GM19324 (cell line): ENCODE measurements at regions not wholly inside any gene's neighbourhood (a gene's known extent, or its start where the extent isn't known, plus 50 kb on each side); places are given as distances from the start of the nearest gene placed in this dataset.
"Not testable (repeated sequence)": the region's sequence is repeated elsewhere in the genome, so short reads cannot be mapped to it uniquely, and the experiment has no call there.

ENCODE experiments used
- ATAC-seq: cut with Tn5 transposase; IDR thresholded peaks from one replicate; pipeline ENCODE4 v1.9.1; 2021; ENCODE audit warnings: mild to moderate bottlenecking, moderate library complexity; ENCODE audit not compliant: unreplicated experiment, low FRiP score

GRCh38 chr14:86961106-86961716 lies 1031.8 kb downstream of the GALC start:
- no peak for ATAC-seq

DNA sequence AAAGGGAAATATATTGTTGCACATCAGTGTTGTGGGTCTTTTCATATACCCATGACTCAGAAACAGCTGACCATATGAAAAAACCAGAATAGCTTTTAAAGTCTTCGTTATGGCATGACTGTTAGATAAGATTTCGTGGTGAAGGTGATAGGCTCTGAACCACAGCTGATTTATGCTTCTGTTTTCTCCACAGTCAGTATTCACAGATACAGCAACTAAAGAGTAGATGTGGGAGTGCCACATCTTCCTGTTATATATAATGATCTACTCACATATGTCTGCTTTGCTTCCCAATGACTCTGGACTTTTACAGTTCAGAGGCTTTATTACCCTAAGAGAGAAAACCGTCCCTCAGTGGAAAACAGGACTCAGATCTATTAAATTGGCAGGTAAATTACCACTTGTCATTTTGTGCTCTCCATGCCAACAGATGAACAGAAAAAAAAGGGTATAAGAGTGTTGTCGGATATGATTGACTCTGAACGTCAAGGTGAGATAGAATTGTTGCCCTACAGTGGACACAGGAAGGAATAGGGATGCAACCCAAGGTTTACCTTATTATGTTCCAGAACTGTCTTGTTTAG lies 1037.1 kb downstream of the GALC start:
- ATAC-seq = no peak

DNA sequence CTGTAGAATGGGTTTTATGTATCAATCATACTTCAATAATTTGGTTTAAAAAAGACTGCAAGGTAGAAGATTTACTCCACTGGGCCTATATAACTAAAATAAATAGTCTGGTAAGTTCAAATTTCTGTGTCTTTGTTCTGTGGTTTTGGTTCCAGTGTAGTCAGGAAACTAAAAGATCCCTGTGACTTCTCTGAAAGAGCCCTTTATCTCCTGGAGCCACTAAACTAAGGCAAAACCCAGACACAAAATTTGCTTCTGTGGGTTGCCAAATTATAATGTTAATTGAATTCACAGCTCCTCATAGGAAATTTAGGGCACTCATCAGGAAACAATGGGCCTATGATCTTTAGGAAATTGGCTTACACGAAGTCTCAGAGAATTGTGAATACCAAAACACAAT lies 1038.4 kb downstream of the GALC start:
- ATAC-seq = no peak

DNA sequence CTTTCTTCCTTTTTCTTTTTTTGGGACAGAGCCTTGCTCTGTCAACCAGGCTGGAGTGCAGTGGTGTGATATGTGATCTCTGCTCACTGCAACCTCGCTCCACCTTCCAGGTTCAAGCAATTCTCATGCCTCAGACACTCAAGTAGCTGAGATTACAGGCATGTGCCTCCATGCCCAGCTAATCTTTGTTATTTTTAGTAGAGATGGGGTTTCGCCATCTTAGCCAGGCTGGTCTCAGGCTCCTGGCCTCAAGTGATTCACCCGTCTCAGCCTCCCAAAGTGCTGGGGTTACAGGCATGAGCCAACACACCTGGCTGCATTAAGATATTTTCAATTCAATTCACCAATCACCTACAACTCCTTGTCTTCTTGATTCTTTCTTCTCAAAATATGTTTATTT lies 1046.5 kb downstream of the GALC start:
- no peak for ATAC-seq

DNA sequence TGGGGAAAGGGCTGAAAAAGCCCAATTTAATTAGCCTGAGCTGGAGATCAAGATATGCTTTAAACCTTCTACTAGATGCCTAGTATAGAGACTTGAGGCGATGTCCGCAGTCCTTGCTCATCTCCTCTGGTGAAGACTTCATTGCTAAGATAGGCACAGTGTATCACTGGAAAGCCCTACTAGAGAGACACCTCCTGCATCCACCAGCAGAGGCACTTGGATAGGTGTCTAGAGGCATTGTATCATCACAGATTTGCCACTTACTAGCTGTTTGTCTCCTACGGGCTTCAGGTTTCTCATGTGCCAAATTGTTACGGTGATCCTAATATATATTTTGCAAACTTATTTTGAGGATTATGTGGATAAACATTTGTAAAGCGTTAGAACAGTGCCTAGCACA lies 1048.5 kb downstream of the GALC start:
- ATAC-seq = no peak

GRCh38 chr14:86943391-86944365 lies 1049.3 kb downstream of the GALC start:
- no peak for ATAC-seq

DNA sequence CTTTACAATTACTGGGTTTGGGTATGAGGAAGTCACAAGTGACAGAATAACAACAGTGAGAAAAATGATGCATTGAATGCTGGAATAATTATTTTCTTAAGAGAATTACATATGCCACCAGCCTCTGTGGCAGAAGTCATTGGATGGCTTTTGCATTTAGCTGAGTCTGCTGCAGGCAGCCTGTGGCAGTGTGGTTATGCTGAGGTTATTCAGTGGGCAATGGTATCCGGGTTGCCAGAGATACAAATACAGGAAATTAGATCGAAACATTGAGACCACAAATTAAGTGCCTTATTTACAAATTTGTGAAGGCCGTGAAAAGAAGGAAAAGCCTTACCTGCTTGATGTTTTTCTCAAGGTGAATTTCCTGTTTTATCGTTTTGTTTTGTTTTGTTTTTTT lies 1050.0 kb downstream of the GALC start:
- no peak for ATAC-seq

DNA sequence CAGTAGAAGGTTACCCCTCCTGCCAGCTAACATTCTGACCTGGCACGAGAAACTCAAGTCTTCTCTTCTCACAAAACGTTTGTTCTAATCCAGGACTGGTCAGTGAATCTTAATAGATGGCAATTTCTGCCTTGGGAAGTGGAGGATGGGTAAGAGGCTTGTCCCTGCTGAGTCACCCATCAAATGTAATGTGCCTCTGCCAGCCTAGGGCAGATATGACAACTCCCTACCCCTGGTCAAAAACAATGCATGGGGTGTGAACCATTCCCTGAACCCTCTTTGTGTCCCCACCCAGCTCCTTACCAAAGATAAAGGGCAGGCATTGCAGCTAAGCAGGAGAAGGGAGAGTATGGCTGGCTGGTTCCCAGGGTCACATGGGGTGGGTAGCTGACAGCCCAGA lies 1052.9 kb downstream of the GALC start:
- no peak for ATAC-seq

GRCh38 chr14:86938320-86938719 lies 1054.7 kb downstream of the GALC start:
- ATAC-seq = no peak

DNA sequence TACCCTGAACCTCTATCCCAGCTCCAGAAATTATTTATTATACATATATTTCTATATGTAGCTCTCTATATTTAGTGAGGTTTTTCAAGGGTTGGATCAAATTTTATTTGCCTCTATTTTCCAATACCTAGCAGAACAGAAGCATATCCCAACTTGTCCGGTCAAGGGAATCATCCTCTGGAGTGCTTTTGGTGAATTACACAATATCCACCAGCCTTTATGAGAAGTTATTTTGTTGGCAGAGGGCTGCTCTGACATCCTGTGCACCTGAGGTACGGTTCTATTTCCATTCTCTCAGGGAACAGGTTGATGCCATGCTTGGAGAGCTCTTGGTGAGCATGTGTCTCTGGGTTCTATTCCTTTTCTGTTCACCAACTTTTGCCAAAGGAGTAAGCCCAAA lies 1056.4 kb downstream of the GALC start:
- ATAC-seq = no peak

- no peak for ATAC-seq
These were observed 1057.6 kb downstream of the GALC start for GRCh38 chr14:86935241-86935885.

- ATAC-seq = no peak
These were observed 1058.9 kb downstream of the GALC start for GRCh38 chr14:86933958-86934595.

DNA sequence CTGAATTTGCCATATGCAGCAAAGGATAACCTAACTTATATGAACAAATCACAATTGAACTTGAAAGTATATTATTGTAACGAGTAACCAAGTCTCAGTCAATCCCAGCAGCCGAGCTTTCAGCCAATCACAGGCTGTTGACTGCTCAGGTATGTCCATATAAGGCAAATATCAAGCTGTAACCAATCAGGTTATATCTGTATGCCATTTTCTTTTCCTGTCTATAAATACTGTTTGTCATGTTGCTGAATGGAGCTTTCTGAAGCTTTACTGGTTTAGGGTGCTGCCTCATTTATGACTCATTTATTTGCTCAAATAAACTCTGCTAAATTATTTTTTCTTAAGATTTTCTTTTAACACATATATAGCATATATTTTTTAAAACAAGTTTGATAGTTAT lies 1059.5 kb downstream of the GALC start:
- ATAC-seq = no peak

DNA sequence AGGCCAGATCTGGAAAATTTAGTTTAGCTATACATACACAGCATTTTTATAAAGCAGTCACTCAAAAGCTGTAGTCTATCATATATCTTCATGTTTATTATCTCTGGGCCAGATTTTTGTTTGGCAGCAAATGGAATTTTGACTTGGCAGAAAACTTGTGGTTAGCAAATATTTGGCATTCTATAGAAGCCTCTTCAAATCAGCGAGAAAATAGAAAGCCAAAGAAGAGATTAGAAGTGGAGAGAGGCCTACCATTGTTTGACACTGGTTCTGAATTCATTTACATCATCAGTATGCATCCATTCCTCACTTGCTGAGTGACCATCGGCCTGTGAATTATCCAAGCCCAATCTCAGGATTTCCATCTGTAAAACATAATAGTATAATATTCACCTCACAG lies 1077.6 kb downstream of the GALC start:
- no peak for ATAC-seq

GRCh38 chr14:86912709-86913108 lies 1080.3 kb downstream of the GALC start:
- ATAC-seq = no peak

DNA sequence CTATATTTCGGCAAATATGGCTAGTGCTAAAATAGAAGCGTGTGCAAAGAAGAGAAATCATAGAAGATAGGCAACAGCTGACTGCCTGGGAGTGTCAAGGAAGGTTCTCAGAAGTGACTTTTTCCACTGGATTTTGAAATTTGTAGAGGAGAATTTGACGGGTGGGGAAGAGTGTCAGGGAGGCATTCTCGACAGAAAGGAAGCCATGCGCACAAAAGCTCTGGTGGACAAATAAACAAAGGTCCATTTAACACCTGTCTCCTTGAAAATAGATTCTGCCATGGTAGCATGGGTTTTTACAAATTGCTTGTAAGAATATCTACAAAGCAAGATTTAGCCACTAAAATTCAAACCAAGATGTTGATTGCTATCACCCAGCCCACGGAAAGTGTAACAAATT lies 1081.5 kb downstream of the GALC start:
- ATAC-seq = no peak

- ATAC-seq = not testable (repeated sequence)
These were observed 1087.5 kb downstream of the GALC start for GRCh38 chr14:86905386-86905926.

DNA sequence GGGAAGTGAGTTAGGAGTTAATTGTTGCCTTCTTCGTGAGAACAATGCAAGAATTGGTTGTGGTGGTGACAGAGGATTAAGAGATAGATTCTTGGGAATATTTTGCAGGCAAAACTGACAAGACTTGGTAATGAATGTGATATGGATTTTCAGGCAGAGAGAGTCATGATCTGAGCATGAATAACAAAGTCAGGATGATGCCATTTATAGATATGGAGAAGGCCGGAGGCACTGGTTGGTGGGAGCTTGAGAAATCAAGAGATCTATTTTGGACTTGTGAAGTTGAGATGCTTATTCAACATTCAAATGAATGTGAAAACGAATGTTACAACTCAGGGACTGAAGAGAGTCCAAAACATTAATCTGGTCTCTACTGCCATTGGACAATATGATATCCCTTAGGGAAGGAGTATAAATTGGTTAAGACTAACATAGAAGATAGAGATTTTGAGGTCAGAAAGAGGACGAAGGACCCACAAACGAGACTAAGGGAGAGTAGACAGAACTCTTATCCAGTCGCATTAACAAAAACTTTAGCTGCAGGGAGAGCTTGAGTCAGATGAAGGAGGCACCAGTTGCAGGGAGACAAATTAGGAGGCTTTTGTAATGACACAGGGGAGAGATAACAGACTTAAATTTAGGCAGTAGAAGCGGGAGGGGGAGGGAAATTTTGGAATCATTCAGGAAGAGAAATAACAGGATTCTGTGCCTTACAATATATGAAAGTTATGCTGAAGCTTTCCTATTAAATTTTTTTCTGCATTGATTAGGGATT lies 1090.6 kb downstream of the GALC start:
- ATAC-seq = no peak

DNA sequence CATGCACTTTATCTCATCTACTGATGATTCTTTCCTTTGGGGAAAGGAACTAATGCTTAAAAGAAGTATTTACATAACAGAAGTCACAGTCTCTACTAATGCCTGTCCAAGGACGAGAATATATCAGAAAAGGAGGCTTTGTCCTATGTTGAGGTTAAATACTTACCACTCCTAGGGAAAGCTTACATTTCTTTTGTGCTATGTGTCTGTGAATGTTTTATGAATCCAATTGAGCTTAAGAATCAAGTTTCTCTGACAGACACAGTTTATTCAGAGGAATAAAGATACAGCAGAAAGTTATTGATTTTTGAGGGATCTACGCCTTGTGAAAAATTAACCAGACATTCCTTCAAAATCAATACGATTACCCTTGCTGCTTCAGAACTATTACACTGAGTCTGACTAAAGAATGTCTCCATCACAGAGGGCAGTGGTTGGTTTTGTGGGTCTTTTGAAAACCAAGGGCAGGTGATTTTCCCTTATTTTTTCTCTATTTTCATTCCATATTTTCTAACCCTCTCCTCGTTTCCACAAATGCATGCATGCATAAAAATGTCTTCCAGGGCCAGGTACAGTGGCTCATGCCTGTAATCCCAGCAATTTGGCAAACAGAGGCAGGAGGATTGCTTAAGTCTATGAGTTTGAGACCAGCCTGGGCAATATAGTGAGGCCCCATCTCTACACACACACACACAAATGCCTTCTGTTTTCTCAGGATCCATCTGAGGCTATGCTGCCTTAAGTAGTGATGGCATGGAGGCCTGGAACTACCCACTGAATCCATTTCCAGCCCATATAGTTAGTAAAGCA lies 1095.1 kb downstream of the GALC start:
- ATAC-seq = no peak
